Neuronal stem cell (in vitro differentiated cells): ENCODE measurements at regions not wholly inside any gene's neighbourhood (a gene's known extent, or its start where the extent isn't known, plus 50 kb on each side); places are given as distances from the start of the nearest gene placed in this dataset.

Source experiments
- DNase-seq: peaks from one replicate; pipeline ENCODE4 v3.0.0-alpha.2; 2013; ENCODE audit warnings: low spot score
- H2AFZ ChIP-seq: one replicate; pipeline ENCODE4 v1.6.1; 2013; ENCODE audit warnings: mild to moderate bottlenecking, low read length, inconsistent platforms
- H2AK5ac ChIP-seq: 2 replicates; pipeline ENCODE4 v1.6.1; 2013; ENCODE audit warnings: low read depth, mild to moderate bottlenecking, inconsistent platforms, low read length, moderate library complexity, mixed read lengths
- H2BK120ac ChIP-seq: 2 replicates; pipeline ENCODE4 v1.6.1; 2013; ENCODE audit warnings: low read depth, mild to moderate bottlenecking, inconsistent platforms, low read length, moderate library complexity, mixed read lengths
- H2BK12ac ChIP-seq: one replicate; pipeline ENCODE4 v1.6.1; 2013; ENCODE audit warnings: low read length, inconsistent platforms
- H2BK15ac ChIP-seq: 2 replicates; pipeline ENCODE4 v1.6.1; 2013; ENCODE audit warnings: mild to moderate bottlenecking, low read length, inconsistent platforms, mixed read lengths
- H2BK5ac ChIP-seq: one replicate; pipeline ENCODE4 v1.6.1; 2013; ENCODE audit warnings: inconsistent platforms, mild to moderate bottlenecking, low read length, moderate library complexity
- H3K14ac ChIP-seq: one replicate; pipeline ENCODE4 v1.6.1; 2013; ENCODE audit warnings: low read length, inconsistent platforms
- H3K18ac ChIP-seq: 2 replicates; pipeline ENCODE4 v1.6.1; 2013; ENCODE audit warnings: low read length, inconsistent platforms
- H3K23ac ChIP-seq: 2 replicates; pipeline ENCODE4 v1.6.1; 2013; ENCODE audit warnings: low read depth, mild to moderate bottlenecking, mixed read lengths, low read length, inconsistent platforms; ENCODE audit not compliant: poor library complexity
- H3K27ac ChIP-seq: replicated peaks from 3 replicates; pipeline ENCODE4 v1.5.1; 2013; ENCODE audit warnings: low read length, inconsistent platforms
- H3K27me3 ChIP-seq, 3 experiments: 2 replicates each; pipeline ENCODE4 v1.6.1; 2013; ENCODE audit warnings: low read length in 3 of 3, mild to moderate bottlenecking in 2 of 3, inconsistent platforms in 1 of 3, low read depth in 1 of 3, mixed read lengths in 1 of 3, moderate library complexity in 1 of 3; ENCODE audit not compliant: control insufficient read depth in 3 of 3, insufficient read depth in 3 of 3
- H3K36me3 ChIP-seq, 2 donors: replicated peaks in 1 of 2; 2 replicates each; pipeline ENCODE4 v1.6.1; 2013; ENCODE audit warnings: low read length in 2 of 2; ENCODE audit not compliant: control insufficient read depth in 2 of 2, insufficient read depth in 2 of 2
- H3K4ac ChIP-seq: 2 replicates; pipeline ENCODE4 v1.6.1; 2013; ENCODE audit warnings: inconsistent platforms, mild to moderate bottlenecking, low read length, moderate library complexity
- H3K4me1 ChIP-seq, 2 donors: 1 replicate in 1 of 2; 2 replicates in 1 of 2; pipeline ENCODE4 v1.6.1; 2013; ENCODE audit warnings: low read length in 2 of 2, low read depth in 1 of 2; ENCODE audit not compliant: control insufficient read depth in 2 of 2, insufficient read depth in 1 of 2
- H3K4me2 ChIP-seq: one replicate; pipeline ENCODE4 v1.6.1; 2013; ENCODE audit warnings: mild to moderate bottlenecking, low read length, inconsistent platforms; ENCODE audit not compliant: insufficient read depth, poor library complexity, severe bottlenecking
- H3K4me3 ChIP-seq, 2 donors: 2 replicates each; pipeline ENCODE4 v1.5.1; 2013; ENCODE audit warnings: low read length in 2 of 2, mild to moderate bottlenecking in 2 of 2, inconsistent platforms in 1 of 2, moderate library complexity in 1 of 2
- H3K79me1 ChIP-seq: one replicate; pipeline ENCODE4 v1.6.1; 2013; ENCODE audit warnings: low read depth, mild to moderate bottlenecking, inconsistent platforms, low read length, moderate library complexity
- H3K9ac ChIP-seq: one replicate; pipeline ENCODE4 v1.6.1; 2013; ENCODE audit warnings: mild to moderate bottlenecking, low read depth, low read length, inconsistent platforms; ENCODE audit not compliant: poor library complexity
- H3K9me3 ChIP-seq, 2 donors: replicated peaks in 1 of 2; 2 replicates each; pipeline versions ENCODE3 to v1.6.1; 2013; ENCODE audit warnings: low read length in 2 of 2, mild to moderate bottlenecking in 2 of 2, inconsistent platforms in 1 of 2, low read depth in 1 of 2, mixed read lengths in 1 of 2, moderate library complexity in 1 of 2; ENCODE audit not compliant: control insufficient read depth in 2 of 2, insufficient read depth in 1 of 2
- H4K8ac ChIP-seq: one replicate; pipeline ENCODE4 v1.6.1; 2013; ENCODE audit warnings: low read depth, mild to moderate bottlenecking, inconsistent platforms, low read length, moderate library complexity
- H4K91ac ChIP-seq: one replicate; pipeline ENCODE4 v1.6.1; 2013; ENCODE audit warnings: low read length, low read depth, mild to moderate bottlenecking, inconsistent platforms; ENCODE audit not compliant: poor library complexity
- WGBS, 2 donors: extraction: QIAGEN DNeasy Blood & Tissue Kit; methylation state at CpG; one replicate each; pipeline ENCODE4 v1.1.7; 2013; ENCODE audit warnings: missing lambda C conversion rate in 2 of 2, mixed read lengths in 1 of 2; ENCODE audit not compliant: insufficient read length in 2 of 2, insufficient replicate concordance in 1 of 2; ENCODE audit errors: extremely low coverage in 2 of 2; 5-methylcytosine and 5-hydroxymethylcytosine counted together

- Histone ChIP-seq H3K27me3 (peaks cover 0 to 19% (median 0%) of the 10 kb centered on the region in 3 experiments), H3K36me3 (no peaks in the 10 kb centered on the region), H3K14ac (no peak overlapping the region), H3K18ac (no peak overlapping the region), H2AK5ac (no peak overlapping the region), H3K79me1 (no peaks in the 10 kb centered on the region), H2BK12ac (no peak overlapping the region), H4K91ac (no peak overlapping the region), H3K9ac (no peak overlapping the region), H3K27ac (no peak overlapping the region), H2BK5ac (no peak overlapping the region), H3K4me1 (no peaks in the 10 kb centered on the region), H2AFZ (no peak overlapping the region), H3K23ac (no peak overlapping the region), H3K9me3 (peaks cover 0 to 4% of the 10 kb centered on the region in 2 donors), H3K4me3 (no peak overlapping the region), H4K8ac (no peak overlapping the region), H2BK120ac (no peak overlapping the region), H3K4me2 (no peak overlapping the region), H3K4ac (no peak overlapping the region), H2BK15ac (no peak overlapping the region)
- no peak for DNase-seq
- WGBS, 2 donors, result 100% methylated on average over 1 of the region's 3 CpGs; no CpG with 5 or more reads in 1 of the 2 donors
Measured at GRCh38 chr3:194865061-194865460, 179.4 kb downstream of the FAM43A start.

DNA sequence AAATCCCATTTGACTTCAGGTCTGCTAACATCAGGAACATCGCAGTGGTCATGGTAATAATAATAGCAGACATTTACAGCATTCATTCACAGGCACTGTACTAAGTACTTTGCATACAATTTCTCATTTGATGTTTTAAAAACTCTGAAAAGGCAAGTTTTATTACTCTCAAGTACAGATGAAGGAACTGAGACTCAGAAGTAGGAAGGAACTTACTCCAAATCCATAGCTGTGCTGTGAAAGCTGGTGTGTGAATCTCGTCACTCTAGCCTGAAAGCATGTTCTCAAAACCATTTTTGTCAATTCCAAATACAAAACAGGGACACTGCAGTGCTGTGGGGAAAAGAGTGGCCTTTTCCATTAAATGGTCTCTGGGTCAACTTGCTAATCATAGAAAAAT lies 179.9 kb downstream of the FAM43A start:
- Histone ChIP-seq H2BK15ac (no peak overlapping the region), H3K9ac (no peak overlapping the region), H3K27me3 (peaks cover 0 to 19% (median 0%) of the 10 kb centered on the region in 3 experiments), H2BK12ac (no peak overlapping the region), H3K23ac (no peak overlapping the region), H3K27ac (no peak overlapping the region), H3K18ac (no peak overlapping the region), H3K14ac (no peak overlapping the region), H3K79me1 (no peaks in the 10 kb centered on the region), H2AK5ac (no peak overlapping the region), H3K36me3 (no peaks in the 10 kb centered on the region), H2BK5ac (no peak overlapping the region), H3K4me3 (no peak overlapping the region), H2AFZ (no peak overlapping the region), H2BK120ac (no peak overlapping the region), H4K8ac (no peak overlapping the region), H3K9me3 (peaks cover 0 to 4% of the 10 kb centered on the region in 2 donors), H3K4me2 (no peak overlapping the region), H3K4me1 (no peaks in the 10 kb centered on the region), H4K91ac (no peak overlapping the region), H3K4ac (no peak overlapping the region)
- no CpG with 5 or more reads among the region's 2 CpGs for WGBS, 2 donors
- no peak for DNase-seq

- no peak overlapping the region for H4K91ac ChIP-seq
- H3K4me2 ChIP-seq, result no peak overlapping the region
- H3K4ac ChIP-seq, result no peak overlapping the region
- no peak overlapping the region for H3K4me3 ChIP-seq
- peaks cover 0 to 13% (median 0%) of the 10 kb centered on the region in 3 experiments for H3K27me3 ChIP-seq
- H2BK15ac ChIP-seq, result no peak overlapping the region
- no peak overlapping the region for H2BK5ac ChIP-seq
- no peaks in the 10 kb centered on the region for H3K79me1 ChIP-seq
- no peaks in the 10 kb centered on the region for H3K4me1 ChIP-seq
- no peak overlapping the region for H3K23ac ChIP-seq
- no peak overlapping the region for H3K14ac ChIP-seq
- H3K18ac ChIP-seq, result no peak overlapping the region
- peaks cover 0 to 4% of the 10 kb centered on the region in 2 donors for H3K9me3 ChIP-seq
- no peak overlapping the region for H2AK5ac ChIP-seq
- H4K8ac ChIP-seq, result no peak overlapping the region
- H3K9ac ChIP-seq, result no peak overlapping the region
- no peak for DNase-seq
- no peak overlapping the region for H3K27ac ChIP-seq
- WGBS, 2 donors, result no CpG with 5 or more reads among the region's 4 CpGs
- no peak overlapping the region for H2BK12ac ChIP-seq
- H2AFZ ChIP-seq, result no peak overlapping the region
- no peak overlapping the region for H2BK120ac ChIP-seq
- H3K36me3 ChIP-seq, result no peaks in the 10 kb centered on the region
Measured at GRCh38 chr3:194866236-194866635, 180.6 kb downstream of the FAM43A start.

GRCh38 chr3:194867270-194867983 lies 181.7 kb downstream of the FAM43A start:
- no peak overlapping the region for H4K8ac ChIP-seq
- no peak overlapping the region for H2BK12ac ChIP-seq
- H2AK5ac ChIP-seq, result no peak overlapping the region
- DNase-seq, result no peak
- H2BK5ac ChIP-seq, result no peak overlapping the region
- H2BK120ac ChIP-seq, result no peak overlapping the region
- no peak overlapping the region for H3K9ac ChIP-seq
- no peak overlapping the region for H2BK15ac ChIP-seq
- no peak overlapping the region for H3K4me2 ChIP-seq
- no peak overlapping the region for H3K4me3 ChIP-seq
- no CpG with 5 or more reads among the region's 13 CpGs for WGBS, 2 donors
- H2AFZ ChIP-seq, result no peak overlapping the region
- H3K18ac ChIP-seq, result no peak overlapping the region
- H3K9me3 ChIP-seq, result peaks cover 0 to 4% of the 10 kb centered on the region in 2 donors
- H3K27ac ChIP-seq, result no peak overlapping the region
- H3K27me3 ChIP-seq, result peaks cover 0 to 6% (median 0%) of the 10 kb centered on the region in 3 experiments
- H3K23ac ChIP-seq, result no peak overlapping the region
- H3K36me3 ChIP-seq, result no peaks in the 10 kb centered on the region
- H3K79me1 ChIP-seq, result no peaks in the 10 kb centered on the region
- H4K91ac ChIP-seq, result no peak overlapping the region
- no peak overlapping the region for H3K14ac ChIP-seq
- H3K4ac ChIP-seq, result no peak overlapping the region
- peaks cover under 1 to 6% of the 10 kb centered on the region in 2 donors for H3K4me1 ChIP-seq
